ENCODE measurements at regions not wholly inside any gene's neighbourhood (a gene's known extent, or its start where the extent isn't known, plus 50 kb on each side); places are given as distances from the start of the nearest gene placed in this dataset.
A peak's percentile ranks its signal among the peaks of the same experiment; 100 is the strongest.
"Not testable (repeated sequence)": the region's sequence is repeated elsewhere in the genome, so short reads cannot be mapped to it uniquely, and the experiment has no call there.

DNA sequence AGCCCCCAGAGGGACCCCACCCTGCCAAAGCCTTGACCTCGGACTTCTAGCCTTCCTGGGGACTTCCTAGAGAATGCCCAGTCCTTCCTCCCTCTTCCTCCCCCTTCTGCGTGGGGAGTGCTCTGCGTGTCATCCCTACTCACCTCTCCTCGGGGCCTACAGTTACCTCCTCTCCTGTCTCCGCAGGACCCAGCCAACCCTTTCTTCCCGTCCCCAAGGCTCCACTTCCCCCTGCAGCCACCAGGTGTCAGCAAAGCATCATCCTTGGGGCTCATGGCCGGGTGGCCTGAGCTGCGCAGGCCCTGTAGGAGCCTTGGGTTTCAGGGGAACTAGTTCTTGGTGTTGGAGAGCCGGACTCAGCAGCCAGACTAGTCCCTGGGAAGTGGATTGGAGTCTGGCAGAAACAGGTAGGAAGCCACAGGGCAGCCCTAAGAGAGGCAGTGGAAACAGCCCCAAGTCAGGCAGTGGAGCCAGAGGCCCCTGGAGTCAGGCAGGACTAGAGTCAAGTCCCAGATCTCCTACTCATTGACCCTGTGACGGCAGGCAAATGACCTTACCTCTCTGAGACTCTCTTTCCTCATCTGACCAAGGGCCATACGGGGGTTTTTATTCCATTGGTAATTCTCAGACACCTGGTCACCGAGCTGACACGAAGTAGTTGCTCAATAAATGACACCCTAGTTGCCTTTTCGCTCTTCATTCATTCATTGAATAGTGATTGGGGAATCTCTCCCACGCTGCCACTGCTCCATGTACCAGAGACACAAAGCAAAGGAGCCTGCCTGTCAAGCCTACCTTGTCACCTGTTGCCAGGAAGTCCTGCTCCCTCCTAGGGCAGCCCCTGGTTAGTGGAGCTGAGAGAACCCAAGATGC, 101.8 kb upstream of the GRK3 start:
- H3K4me3 Mint-ChIP-seq, H3K27me3 Mint-ChIP-seq, H3K9me3 Mint-ChIP-seq: not testable (repeated sequence)
- Mint-ChIP-seq H3K36me3 (ENCODE audit: low read depth) (peaks cover 75% of the 10 kb centered on the region), H3K27ac (peak overlapping the region; percentile 46), H3K4me1 (ENCODE audit: low read depth) (peaks cover 17% of the 10 kb centered on the region)
- intact Hi-C loops (cut with micrococcal nuclease) = loop anchor here (1.0 kb wide), 2 partner anchors 240 to 311 kb away; no protein-coding TSS in a partner anchor

DNA sequence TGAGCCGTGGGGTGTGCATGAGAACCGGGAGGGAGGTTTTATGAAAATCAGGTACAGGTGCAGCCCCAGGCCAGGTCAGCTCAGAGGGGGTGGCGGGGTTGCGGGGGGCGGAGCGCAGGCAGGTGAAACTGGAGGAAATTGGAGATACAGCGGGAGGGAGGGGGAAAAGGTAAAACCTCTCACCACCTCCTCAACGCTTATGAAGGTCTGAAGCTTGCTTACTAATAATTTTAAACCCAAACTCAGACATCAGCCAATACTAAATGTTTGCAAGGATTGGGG, 101.2 kb upstream of the GRK3 start:
- intact Hi-C loops (cut with micrococcal nuclease); H3K4me3 Mint-ChIP-seq; H3K27me3 Mint-ChIP-seq; H3K9me3 Mint-ChIP-seq: not testable (repeated sequence)
- H3K36me3 Mint-ChIP-seq (ENCODE audit: low read depth) = peaks cover 69% of the 10 kb centered on the region
- peak overlapping the region; percentile 46 for H3K27ac Mint-ChIP-seq
- peaks cover 17% of the 10 kb centered on the region for H3K4me1 Mint-ChIP-seq (ENCODE audit: low read depth)

DNA sequence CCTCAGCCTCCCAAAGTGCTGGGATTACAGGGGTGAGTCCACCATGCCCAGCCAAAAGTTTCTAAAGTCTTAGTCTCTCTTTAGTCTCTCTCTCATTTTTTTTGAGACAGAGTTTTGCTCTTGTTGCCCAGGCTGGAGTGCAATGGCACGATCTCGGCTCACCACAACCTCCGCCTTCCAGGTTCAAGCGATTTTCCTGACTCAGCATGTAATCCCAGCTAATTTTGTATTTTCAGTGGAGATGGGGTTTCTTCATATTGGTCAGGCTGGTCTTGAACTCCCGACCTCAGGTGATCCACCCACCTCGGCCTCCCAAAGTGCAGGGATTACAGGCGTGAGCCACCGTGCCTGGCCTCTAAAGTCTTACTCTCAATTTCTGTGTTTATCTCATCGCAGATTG, 100.1 kb upstream of the GRK3 start:
- H3K27me3 Mint-ChIP-seq; H3K4me3 Mint-ChIP-seq; H3K9me3 Mint-ChIP-seq; intact Hi-C loops (cut with micrococcal nuclease); H3K27ac Mint-ChIP-seq: not testable (repeated sequence)
- H3K36me3 Mint-ChIP-seq (ENCODE audit: low read depth) = peaks cover 58% of the 10 kb centered on the region
- peaks cover 17% of the 10 kb centered on the region for H3K4me1 Mint-ChIP-seq (ENCODE audit: low read depth)

DNA sequence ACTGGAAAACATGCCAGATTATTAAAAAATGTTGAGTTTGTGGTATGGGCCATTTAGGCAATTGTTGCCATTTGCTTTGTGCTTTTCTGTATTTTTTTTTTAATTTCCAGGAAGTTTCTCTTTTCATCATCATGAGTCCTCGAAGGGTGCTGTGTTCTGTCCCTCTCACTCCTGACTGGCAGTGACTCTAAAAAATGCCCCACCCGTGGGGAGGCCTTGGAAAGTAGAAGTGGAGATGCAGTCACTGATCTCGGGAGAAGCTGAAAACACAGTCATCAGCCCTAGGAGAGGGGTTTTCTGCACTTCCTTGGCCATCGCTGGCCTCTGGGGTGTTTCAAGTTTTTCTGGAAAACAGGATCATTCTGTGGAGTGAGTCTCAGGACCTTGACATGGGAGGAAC, 98.5 kb upstream of the GRK3 start:
- H3K27ac Mint-ChIP-seq = peak overlapping the region; percentile 60
- H3K9me3 Mint-ChIP-seq = no peaks in the 10 kb centered on the region
- H3K36me3 Mint-ChIP-seq (ENCODE audit: low read depth) = peaks cover 48% of the 10 kb centered on the region
- no peaks in the 10 kb centered on the region for H3K27me3 Mint-ChIP-seq
- intact Hi-C loops (cut with micrococcal nuclease) = no loop called here
- H3K4me3 Mint-ChIP-seq = no peak overlapping the region
- peaks cover 17% of the 10 kb centered on the region for H3K4me1 Mint-ChIP-seq (ENCODE audit: low read depth)

DNA sequence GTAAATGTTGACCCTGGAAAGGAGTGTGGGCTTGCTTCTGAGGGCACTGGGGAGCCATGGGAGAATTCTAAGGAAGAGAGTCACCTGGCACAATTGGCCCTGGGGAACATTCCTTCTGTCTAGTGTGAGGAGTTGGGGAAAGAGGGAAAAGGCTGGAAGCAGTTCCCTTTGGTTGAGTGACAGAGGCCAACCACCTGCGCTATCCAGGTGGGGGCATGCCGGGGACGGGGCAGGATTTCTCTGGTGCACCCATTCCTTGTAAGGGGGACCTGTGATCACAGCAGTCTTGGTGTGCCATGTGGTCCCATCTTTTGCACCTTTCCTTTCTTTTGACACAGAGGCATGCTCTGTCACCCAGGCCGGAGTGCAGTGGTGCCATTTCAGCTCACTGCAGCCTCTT, 92.1 kb upstream of the GRK3 start:
- Mint-ChIP-seq H3K4me1 (ENCODE audit: low read depth) (peaks cover 9% of the 10 kb centered on the region), H3K36me3 (ENCODE audit: low read depth) (peaks cover 15% of the 10 kb centered on the region), H3K27ac (no peak overlapping the region)

DNA sequence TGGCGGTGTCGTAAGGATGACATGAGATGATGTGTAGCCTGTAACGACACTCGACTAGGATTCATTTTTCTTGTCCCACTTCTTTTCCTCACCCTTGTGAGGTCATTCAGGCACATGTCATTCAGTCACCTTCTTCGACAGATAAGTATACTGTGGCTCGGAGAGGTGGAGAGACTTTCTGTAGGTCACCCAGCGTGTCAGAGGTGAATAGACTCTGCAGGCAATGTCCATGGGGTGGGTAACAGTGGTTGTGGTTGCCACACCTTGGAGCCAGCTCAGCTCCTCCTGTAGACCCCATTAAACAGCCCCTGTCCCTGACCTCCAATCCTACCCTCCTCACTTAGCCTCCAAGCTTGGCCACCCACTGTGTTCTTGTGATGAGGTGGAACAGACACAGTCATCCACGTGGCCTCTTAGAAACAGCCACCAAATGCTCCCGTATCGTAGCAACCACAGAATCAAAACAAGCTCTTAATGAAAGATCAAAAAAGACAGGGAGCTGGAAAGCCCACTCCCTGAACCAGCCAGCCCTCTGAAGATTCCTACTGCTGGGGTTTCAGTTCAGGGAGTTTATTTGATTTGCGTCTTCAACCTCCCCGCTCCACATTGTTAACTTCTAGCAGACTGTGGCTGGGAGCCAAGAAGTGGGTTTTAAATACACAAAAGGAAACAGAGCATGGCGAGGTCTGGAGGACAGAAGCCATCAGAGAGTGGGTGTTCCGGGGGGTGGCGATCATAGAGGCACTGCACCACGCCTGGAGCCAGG, 89.0 kb upstream of the GRK3 start:
- H3K27me3 Mint-ChIP-seq = no peaks in the 10 kb centered on the region
- no peaks in the 10 kb centered on the region for H3K9me3 Mint-ChIP-seq
- H3K4me3 Mint-ChIP-seq = no peak overlapping the region
- H3K4me1 Mint-ChIP-seq (ENCODE audit: low read depth) = peaks cover 9% of the 10 kb centered on the region
- peak overlapping the region; percentile 30 for H3K27ac Mint-ChIP-seq
- H3K36me3 Mint-ChIP-seq (ENCODE audit: low read depth) = peaks cover 16% of the 10 kb centered on the region
- intact Hi-C loops (cut with micrococcal nuclease) = no loop called here

More for the DNA sequence above, 92.1 kb upstream of the GRK3 start:
- Mint-ChIP-seq H3K9me3 (no peaks in the 10 kb centered on the region), H3K4me3 (no peak overlapping the region), H3K27me3 (no peaks in the 10 kb centered on the region)
- intact Hi-C loops (cut with micrococcal nuclease) = no loop called here

DNA sequence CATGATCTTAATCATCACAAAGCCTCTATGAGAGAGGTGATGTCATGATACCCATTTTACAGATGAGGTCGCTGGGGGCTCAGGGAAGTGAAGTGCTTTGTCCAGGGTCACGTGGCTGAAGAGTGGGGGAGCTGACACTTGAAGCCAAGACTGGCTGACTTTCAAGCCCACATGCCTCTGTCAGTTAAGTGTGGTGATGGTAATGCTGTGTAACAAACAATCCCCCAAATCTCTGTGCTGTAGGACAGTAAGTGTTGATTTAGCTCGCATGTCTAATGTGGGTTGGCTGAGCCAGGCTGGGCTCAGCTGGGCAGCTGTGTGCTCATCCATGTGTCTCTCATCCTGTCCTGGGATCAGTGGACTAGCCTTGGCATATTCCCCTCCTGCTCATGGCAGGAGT, 87.1 kb upstream of the GRK3 start:
- Mint-ChIP-seq H3K4me1 (ENCODE audit: low read depth) (peaks cover 9% of the 10 kb centered on the region), H3K27ac (no peak overlapping the region), H3K4me3 (no peak overlapping the region), H3K36me3 (ENCODE audit: low read depth) (peaks cover 27% of the 10 kb centered on the region), H3K9me3 (no peaks in the 10 kb centered on the region), H3K27me3 (no peaks in the 10 kb centered on the region)
- intact Hi-C loops (cut with micrococcal nuclease) = no loop called here

DNA sequence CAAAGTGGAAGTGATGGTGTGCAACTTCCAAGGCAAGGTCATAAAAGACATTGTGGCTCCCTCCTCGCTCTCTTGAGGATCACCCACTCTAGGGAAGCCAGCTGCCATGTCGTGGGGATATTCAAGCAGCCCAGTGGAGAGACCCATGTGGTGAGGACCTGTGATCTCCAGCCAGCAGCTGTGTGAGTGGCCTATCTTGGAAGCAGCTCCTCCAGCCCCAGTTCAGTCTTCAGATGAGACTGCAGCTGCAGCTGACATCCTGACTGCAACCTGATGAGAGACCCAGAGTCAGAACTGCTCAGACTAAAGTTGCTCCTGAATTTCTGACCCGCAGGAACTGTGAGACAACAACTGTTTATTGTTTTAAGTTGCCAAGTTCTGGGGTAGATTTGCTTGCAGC, 86.4 kb upstream of the GRK3 start:
- Mint-ChIP-seq H3K4me3 (no peak overlapping the region), H3K4me1 (ENCODE audit: low read depth) (peaks cover 9% of the 10 kb centered on the region), H3K36me3 (ENCODE audit: low read depth) (peaks cover 30% of the 10 kb centered on the region), H3K9me3 (no peaks in the 10 kb centered on the region), H3K27me3 (no peaks in the 10 kb centered on the region), H3K27ac (no peak overlapping the region)
- intact Hi-C loops (cut with micrococcal nuclease) = no loop called here

DNA sequence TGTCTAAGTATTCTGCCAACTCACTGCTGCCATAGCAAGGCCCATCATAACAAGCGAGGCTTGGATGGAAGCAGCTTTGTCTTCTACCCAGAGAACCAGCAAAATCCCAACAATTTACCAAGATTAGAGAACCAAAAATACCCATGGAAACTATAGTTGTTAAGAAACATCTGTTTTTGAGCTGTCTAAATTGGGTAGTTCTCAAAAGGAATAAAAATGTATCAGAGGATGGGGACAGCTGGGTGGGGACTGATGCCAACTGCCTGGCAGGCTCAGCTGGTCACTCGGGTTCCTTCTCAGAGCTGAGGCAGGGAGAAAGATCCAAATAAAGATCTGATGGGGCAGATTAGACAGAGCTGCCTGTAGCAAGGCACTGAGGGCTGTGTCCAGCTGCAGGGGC, 85.9 kb upstream of the GRK3 start:
- intact Hi-C loops (cut with micrococcal nuclease) = no loop called here
- Mint-ChIP-seq H3K4me3 (no peak overlapping the region), H3K4me1 (ENCODE audit: low read depth) (peaks cover 9% of the 10 kb centered on the region), H3K9me3 (no peaks in the 10 kb centered on the region), H3K27me3 (no peaks in the 10 kb centered on the region), H3K27ac (no peak overlapping the region), H3K36me3 (ENCODE audit: low read depth) (peaks cover 33% of the 10 kb centered on the region)

DNA sequence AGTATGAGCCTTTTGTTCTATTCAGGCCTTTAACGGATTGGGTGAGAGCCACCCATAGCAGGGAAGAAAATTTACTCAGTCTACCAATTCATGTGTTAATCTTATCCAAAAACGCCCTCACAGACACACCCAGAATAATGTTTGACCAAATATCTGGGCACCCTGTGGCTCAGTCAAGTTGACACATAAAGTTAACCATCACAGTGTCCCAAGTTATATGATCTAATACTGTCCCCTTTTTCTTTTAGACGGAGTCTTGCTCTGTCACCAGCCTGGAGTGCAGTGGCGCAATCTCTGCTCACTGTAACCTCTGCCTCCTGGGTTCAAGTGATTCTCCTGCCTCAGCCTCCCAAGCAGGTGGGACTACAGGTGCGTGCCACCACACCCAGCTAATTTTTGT, 83.6 kb upstream of the GRK3 start:
- peaks cover 44% of the 10 kb centered on the region for H3K36me3 Mint-ChIP-seq (ENCODE audit: low read depth)
- H3K27me3 Mint-ChIP-seq; H3K4me3 Mint-ChIP-seq; H3K9me3 Mint-ChIP-seq; H3K27ac Mint-ChIP-seq; H3K4me1 Mint-ChIP-seq (ENCODE audit: low read depth); intact Hi-C loops (cut with micrococcal nuclease): not testable (repeated sequence)

DNA sequence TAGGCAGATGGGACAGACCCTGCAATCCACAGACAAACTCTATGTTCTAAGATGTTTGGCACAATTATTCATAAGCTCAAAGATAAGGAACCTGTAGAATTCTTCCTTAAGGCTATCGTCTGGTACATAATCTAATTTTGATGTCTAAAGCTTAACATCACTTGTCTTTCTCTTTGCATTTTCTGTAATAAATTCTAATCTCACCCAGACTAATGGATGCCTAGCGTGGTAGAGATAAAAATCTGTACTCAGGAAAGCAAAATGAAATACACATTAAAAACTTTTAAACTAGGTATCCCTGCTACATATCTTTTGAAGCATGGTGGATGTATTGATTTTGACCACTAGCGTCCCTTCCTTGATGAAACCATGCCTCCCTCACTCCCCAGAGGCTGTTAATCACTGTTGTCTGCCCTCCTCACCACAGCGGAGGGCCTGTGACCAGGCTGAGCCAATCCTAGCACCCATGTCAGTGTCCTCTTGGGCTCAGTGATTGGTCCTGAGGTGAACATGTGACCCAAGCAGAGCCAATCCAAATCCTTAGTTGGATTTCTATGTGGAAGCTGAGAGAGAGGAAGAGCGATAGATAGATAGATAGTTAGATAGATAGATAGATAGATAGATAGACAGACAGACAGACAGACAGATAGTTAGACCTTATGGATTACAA, 82.2 kb upstream of the GRK3 start:
- Mint-ChIP-seq H3K4me3 (no peak overlapping the region), H3K4me1 (ENCODE audit: low read depth) (peaks cover 8% of the 10 kb centered on the region), H3K36me3 (ENCODE audit: low read depth) (peaks cover 37% of the 10 kb centered on the region), H3K27ac (no peak overlapping the region), H3K9me3 (no peaks in the 10 kb centered on the region), H3K27me3 (no peaks in the 10 kb centered on the region)
- intact Hi-C loops (cut with micrococcal nuclease) = no loop called here

DNA sequence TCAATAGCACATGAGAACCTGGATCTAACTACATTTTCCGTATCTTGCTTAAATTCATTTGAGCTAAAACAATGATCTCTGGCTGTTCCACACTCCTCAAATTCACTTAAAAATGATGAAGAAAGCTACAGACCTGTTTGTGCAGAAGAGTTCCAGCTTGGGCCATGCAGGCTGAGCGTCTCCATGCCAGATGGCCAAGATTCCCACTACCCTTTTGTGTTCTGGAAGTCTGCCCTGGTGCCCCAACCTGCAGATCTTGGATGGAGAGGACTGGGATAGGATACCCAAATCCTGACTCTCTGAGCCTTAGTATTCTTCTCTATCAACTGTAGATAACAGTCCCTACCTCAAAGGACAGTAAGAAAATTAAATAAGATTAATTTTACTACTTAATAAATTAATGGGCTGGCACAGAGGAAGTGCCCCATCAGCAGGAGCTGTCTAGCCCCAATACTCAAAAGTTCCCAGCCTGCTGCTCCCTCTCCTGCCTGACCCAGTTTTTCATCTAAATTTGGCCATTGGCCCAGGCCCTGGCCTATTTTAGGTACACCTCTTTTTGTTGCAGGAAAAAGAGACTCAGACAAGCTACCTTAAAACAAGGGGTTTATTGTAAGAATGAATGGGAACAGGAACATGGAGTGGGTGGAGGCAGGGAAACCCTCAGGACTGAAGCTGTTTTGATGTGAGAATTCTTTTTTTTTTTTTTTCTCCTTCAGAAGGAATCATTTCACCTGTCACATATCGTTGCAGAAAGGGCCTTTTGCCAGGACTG, 81.4 kb upstream of the GRK3 start:
- H3K4me1 Mint-ChIP-seq (ENCODE audit: low read depth) = peaks cover 16% of the 10 kb centered on the region
- peaks cover 32% of the 10 kb centered on the region for H3K36me3 Mint-ChIP-seq (ENCODE audit: low read depth)
- no peak overlapping the region for H3K4me3 Mint-ChIP-seq
- no peak overlapping the region for H3K27ac Mint-ChIP-seq
- no peaks in the 10 kb centered on the region for H3K9me3 Mint-ChIP-seq
- intact Hi-C loops (cut with micrococcal nuclease) = no loop called here
- no peaks in the 10 kb centered on the region for H3K27me3 Mint-ChIP-seq

DNA sequence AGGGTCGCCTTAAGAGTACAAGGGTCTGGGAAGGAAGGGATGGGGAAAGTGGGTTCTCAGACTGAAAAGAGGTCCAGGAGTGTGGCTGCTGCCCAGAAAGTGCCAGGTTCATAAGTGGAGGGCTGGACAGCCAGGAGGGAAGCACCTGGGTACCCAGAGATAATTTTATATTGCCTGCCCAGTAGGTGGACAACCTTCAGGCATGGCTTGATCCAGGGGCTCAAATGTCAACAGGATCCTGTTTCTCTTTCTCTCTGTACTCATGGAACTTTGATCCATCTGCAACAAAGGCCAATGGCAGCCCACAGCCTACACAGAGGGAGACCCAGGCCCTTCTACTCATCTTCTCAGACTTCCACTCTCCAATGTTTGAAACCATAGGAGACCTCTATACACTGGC, 80.5 kb upstream of the GRK3 start:
- Mint-ChIP-seq H3K4me1 (ENCODE audit: low read depth) (peaks cover 25% of the 10 kb centered on the region), H3K27me3 (no peaks in the 10 kb centered on the region), H3K36me3 (ENCODE audit: low read depth) (peaks cover 32% of the 10 kb centered on the region), H3K27ac (no peak overlapping the region), H3K9me3 (no peaks in the 10 kb centered on the region), H3K4me3 (no peak overlapping the region)
- intact Hi-C loops (cut with micrococcal nuclease) = no loop called here

Measured in dendritic cell treated with granulocyte-macrophage colony-stimulating factor and Interleukin-4, amounts not matched to agents 40 ng/mL and 50 ng/mL, for 4 days (primary cell).